ENCODE measurements at regions not wholly inside any gene's neighbourhood (a gene's known extent, or its start where the extent isn't known, plus 50 kb on each side); places are given as distances from the start of the nearest gene placed in this dataset.
"Not testable (repeated sequence)": the region's sequence is repeated elsewhere in the genome, so short reads cannot be mapped to it uniquely, and the experiment has no call there.

DNA sequence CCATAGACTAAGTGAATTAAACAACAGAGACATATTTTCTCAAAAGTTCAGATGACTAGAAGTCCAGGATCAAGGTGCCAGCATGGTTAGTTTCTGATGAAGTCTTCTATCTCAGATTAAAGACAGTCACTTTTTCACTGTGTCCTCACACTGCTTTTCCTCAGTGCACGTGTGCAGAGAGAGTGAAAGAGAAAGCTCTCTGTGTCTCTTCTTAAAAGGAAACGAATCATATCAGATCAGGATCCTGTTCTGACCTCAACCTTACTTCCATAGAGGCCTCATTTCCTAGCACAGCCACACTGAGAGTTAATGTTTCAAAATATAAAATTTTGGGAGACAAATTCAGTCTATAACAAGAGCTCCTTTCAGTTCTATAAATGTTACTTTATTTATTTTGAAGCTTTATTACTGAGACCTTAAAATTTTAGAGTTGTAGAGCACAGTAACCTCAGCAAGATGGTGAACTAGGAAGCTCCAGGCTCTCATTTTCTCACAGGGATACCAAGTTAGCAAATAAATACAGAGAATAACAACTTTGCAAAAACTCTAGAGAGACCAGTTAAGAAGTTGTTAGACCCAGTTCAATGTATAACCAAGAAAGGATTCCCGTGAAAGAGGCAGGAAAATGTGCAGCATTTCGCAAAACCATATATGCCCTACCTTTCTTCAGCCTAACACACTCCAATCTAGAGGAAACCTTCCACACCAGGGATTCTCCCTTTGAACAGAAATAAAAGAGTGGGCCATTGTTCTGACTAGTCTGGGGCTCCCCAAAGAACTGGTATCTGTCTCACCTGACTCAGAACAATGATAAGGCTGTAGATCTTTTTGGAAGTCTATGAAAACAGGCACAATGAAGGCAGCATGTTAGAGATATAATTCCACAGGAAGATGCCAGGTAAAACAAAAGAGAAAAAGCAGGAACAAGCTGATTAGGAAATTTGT, 372.2 kb downstream of the MRPL39 start:
- no peak for DNase-seq (ENCODE audit: low read depth)

DNA sequence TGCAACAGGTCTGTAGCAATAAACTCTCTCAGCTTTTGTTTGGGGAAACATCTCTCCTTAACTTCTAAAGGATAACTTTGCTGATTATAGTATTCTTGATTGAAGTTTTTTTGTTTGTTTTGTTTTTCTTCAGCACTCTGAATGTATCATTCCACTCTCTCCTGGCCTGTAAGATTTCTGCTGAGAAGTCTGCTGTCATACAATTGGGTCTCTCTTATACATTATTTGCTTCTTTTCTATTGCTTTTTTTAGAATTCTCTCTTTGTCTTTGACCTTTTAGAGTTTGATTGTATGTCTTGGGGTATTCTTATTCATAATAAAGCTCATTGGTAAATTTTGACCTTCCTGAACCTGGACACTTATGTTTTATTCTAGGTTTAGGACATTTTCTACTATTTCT, 386.3 kb downstream of the MRPL39 start:
- no peak for DNase-seq (ENCODE audit: low read depth)

DNA sequence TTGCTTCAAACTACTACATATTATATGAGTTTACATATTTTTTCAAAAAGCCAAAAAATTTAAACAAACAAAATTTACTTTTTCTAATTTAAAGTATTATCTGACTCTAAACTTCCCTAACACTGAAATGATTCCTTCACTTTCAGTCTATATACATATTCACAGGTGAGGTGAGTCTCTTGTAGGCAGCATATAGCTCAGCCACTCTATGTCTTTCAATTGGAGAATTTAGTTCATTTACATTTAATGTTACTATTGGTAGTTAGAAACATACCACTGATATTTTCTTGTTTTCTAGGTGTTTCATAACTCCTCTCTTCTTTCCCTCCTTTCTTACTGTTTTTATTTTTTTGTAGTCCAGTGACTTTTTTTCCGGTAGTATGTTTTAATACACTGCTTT, 387.1 kb downstream of the MRPL39 start:
- no peak for DNase-seq (ENCODE audit: low read depth)

DNA sequence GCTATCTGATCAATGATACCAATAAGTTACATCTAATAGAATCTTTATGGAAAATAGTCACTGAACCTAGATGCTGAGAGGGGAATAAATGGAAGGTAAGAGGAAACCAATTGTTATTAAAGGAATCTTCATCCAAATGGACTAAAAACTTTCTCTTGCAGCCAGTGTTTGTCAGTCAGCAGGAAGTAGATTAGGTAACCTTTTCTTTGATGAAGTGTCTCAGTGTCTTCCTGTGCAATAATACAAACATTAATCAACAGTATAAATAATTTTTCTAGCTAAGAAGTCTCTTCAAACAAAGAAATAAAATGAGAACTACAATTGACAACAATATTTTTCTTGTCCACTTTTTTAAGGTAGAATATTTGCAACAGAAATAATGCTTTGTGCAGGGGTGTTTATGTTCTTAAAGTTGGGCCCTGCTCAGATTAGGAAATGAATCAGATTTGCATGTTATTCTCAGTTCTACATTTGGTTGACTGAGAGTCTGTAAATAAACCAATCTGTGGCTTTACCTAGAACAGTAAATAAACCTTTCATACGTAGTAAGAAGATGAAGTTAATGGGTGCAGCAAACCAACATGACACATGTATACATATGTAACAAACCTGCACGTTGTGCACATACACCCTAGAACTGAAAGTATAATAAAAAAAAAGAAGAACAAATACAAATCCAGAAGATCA, 391.4 kb downstream of the MRPL39 start:
- DNase-seq (ENCODE audit: low read depth): no peak

DNA sequence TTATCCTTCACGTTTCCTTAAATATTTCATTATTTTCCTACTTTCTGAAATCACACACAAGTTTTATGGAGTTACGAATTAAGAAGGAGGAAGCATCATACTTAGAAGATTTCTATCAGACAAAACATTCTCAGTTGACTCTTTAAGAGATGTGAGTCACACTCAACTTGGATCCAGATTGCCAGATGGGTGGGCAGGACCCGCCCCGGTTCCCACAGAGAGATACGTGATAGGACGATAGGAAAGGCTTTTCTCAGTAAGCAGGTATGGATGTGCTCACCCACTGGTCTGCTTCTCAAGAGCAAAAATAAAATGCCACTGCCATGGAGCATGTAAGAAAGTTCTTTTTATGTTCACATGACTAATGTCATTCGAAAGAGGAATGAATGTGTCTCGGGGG, 392.6 kb downstream of the MRPL39 start:
- no peak for DNase-seq (ENCODE audit: low read depth)

DNA sequence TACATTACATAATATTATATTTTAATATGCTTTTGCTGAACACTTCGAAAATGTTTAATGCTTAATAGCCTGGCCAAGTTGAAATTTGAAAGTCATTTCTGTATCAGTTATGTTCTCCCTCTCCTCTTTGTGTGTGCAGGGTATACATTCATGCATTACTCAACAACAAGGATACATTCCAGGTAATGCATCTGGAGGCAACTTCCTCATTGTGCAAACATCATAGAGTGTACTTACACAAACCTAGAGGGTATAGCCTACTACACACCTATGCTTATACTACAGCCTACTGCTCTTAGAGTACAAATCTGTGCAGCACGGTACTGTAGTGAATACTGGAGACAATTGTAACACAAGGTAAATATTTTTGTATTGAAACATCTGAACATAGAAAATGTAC, 407.3 kb downstream of the MRPL39 start:
- no peak for DNase-seq (ENCODE audit: low read depth)

DNA sequence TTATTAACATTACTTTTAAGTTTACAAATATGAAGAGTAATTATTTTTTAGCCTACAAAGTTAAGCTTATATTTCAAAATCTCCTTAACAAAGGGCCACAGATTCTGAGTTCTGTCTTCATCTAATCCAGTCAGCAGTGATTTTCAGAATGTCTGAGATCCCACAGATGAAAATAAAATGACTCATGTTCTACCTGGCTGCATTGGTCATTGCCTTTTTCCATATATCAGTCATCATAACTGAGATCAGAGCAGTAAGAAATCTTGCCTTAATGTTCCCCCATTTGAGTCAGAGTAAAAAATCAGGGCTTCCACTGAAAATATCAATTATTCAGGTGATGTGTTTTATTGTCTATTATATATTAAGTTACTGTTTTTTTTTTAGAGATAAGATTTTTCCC, 416.1 kb downstream of the MRPL39 start:
- no peak for DNase-seq (ENCODE audit: low read depth)

DNA sequence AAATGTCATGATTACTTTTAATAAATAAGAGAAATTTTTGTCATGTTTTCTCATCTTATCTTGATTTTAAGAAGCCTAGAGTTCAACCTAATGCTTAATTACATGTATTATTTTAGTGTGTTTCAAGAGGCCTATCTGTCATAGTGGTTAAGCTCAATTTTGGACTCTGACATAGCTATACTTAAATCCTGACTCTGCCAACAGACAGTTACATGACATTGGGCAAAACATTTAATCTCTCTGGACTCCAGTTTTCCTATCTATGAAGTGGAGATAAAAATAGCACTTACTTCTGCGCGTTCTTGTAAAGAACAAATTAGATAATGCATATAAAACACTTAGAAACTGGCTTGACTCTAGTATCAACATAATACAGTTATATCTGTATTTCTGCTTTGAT, 417.8 kb downstream of the MRPL39 start:
- DNase-seq (ENCODE audit: low read depth): no peak

DNA sequence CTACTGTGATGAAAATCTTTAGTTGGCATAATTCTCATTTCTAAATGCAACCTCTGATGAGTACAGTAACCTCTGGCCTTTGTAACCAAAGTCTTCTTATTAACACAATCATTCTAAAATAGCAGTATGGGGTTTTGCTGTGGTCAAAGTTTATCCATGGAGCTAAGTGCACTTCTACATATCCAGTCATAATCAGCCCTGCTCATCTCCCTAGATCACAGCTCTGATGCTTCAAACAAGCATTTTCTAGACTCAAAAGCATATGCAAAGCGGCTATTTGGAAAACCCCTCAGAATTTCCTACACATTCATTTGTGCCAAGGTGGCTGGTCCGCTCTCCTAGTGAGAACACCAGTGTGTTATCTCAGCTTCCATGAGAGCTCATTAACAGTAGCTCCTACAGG, 418.6 kb downstream of the MRPL39 start:
- no peak for DNase-seq (ENCODE audit: low read depth)

DNA sequence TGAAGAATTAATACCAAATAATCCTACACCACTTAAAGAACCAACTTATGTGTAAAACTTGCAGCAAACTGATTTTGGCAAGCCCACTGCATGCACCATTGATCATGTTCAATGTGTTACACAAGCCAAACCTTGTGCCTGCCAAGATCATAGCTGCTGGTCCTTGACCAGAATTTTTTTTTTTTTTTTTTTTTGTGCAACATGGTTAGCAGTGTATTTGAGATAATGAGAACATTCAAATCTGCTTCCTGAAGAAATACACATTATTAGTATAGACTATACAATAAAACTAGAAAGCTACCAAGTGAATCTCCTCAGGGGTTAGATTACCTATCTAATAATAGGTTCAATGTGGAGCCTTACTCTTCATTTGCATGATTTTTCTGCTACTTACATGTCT, 421.0 kb downstream of the MRPL39 start:
- DNase-seq (ENCODE audit: low read depth): no peak

DNA sequence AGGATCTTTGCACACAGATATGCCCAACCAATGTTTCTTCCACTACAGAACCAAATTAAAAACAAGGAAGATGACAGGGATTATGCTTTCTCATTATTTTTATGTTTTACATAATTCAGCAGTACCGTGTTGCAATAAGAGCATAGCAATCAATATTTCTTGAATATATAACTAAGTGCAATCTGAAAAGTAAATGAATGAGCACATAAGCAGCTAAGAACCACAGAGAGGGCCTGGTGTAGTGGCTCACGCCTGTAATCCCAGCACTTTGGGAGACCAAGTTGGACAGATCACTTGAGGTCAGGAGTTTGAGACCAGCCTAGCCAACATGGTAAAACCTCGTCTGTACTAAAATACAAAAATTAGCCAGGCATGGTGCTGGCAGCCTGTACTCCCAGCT, 423.7 kb downstream of the MRPL39 start:
- no peak for DNase-seq (ENCODE audit: low read depth)

DNA sequence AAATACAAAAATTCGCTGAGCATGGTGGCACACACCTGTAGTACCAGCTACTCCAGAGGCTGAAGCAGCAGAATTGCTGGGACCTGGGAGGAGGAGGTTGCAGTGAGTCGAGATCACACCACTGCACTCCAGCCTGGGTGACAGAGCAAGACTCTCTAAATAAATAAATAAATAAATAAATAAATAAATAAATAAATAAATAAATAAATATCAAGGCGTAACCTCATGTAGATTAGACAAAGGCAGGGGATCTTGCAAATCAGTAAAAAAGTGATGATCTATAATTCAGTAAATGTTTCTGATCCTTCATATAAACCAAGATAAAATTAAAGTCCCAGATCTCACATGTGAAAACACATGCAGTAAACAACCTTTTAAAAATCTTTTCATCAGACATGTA, 425.6 kb downstream of the MRPL39 start:
- DNase-seq (ENCODE audit: low read depth): not testable (repeated sequence)

DNA sequence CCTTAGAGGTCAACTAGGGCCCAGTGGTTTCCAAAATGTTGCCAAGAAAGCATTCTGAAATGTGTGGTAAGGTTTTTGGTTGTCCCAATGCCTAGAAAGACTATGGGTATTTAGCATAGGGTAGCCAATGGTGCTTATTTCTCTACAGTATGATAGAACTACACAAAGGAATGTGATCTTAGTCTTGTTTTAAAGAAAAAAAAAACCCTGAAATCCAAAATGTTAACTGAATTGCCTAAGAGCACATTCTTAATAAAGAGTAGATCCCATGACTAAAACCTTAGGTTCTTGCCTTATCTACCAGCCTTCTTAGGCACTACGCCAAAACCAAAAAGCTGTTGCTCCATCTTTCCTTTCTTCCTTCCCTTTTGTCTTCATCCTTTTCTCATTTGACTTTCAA, 428.2 kb downstream of the MRPL39 start:
- DNase-seq (ENCODE audit: low read depth): no peak

DNA sequence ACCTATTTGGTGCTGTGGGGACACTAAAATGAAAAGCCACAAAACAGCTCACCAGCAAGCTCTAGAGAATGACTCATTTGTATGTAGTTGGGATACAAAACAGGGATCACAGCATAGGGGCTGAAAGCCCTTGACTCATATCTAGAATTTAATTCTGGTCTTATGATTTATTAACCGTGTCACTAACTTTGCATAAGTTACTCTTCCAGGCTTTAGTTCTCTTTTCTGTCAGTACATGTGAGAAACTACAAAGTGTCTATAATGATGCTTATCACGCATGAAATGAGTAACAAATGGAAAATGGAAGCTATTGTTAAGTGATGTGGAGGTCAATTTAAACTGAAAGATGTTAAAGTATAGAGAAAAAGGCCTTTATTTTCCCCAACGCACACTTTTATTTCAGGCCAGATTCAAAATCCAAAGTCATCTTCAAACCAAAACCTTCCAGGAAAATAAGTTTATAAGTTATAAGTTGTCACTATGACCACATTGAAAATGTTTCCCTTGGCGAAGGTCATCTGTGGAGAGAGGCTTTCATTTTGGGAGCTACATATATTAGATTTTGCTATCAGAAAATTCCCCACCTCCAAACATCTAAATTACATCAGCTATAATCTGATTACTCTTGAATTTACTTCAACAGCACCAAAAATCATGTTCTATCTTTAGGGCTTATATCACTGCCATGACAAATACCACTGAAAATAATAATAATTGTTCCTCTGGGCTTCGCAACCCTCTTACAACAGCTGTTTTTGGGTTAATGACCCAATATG, 430.5 kb downstream of the MRPL39 start:
- no peak for DNase-seq (ENCODE audit: low read depth)

DNA sequence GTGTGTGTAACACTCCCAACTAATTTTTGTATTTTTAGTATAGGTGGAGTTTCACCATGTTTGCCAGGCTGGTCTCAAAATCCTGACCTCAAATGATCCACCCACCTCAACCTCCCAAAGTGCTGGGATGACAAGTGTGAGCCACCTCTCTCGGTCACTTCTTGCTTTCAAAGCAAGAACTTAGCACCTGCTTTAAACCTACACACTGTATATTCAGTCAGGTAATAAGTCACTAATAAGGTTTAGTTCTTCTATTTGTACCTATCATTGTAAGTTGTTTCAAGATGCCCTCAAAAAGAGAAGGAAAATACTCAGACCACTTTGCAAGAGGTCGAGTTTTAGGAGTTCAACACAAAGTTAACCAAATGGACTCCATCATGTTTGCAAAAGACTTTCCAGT, 431.3 kb downstream of the MRPL39 start:
- DNase-seq (ENCODE audit: low read depth): no peak

DNA sequence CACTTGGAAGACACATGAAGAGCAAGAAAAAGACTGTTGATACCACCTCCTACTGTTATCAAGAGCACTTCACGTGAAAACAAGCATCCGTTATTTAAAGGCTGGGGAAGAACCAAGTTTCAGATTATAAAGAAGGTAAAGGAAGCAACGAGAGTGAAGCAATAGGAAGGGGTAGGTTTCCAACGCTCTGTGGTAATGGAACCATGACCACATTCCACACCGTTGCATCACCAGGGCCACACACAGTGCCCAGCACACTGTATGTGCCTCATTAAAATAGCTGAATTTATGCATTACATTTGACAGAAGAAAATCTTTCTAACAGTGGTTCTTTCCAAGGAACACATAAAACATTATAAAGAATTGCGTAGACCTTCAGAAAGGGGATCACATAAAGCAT, 435.8 kb downstream of the MRPL39 start:
- DNase-seq (ENCODE audit: low read depth): no peak

DNA sequence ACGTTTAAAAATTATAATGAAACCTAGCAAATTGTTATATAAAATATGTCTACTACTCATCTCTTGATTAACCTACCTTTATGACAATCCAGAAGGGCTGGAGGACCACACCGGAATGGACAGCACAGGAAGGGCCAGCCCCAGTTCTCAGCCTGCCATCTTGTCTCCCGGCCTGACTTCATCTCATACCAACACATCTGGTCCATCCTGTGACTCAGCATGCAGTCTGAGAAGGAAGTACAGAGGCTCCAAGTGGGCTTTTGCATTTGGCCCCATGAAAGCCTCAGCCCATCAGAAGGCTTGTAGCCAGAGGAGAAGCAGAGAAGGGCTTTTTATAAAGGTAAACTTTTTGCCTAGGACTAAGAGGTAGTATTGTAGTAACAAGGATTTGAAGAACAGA, 436.6 kb downstream of the MRPL39 start:
- no peak for DNase-seq (ENCODE audit: low read depth)

DNA sequence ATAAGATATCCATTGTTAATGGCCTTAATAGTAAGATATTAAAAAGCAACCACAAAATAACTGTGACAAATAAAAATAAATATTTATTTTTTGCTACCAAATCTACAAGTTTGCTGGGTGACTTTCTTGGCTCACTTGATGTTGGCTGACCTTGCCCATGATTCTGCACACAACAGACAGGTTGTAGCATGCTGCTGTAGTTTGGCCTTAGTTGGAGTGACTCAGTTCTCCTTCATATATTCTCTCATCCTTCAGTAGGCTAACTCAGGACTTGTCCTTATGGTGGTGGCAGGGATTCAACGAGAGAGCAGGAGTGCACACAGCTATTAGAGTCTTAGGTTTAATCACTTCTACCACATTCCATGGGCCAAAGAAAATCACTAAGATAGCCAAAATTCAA, 437.9 kb downstream of the MRPL39 start:
- DNase-seq (ENCODE audit: low read depth): no peak

DNA sequence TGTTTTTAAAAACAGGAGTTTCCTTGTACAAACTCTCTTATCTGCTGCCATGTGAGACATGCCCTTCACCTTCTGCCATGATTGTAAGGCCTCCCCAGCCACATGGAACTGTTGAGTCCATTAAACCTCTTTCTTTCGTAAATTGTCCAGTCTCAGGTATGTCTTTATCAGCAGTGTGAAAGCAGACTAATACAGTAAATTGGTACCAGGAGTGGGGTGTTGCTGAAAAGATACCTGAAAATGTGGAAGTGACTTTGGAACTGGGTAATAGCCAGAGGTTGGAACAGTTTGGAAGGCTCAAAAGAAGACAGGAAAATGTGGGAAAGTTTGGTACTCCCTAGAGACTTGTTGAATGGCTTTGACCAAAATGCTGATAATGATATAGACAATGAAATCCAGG, 440.4 kb downstream of the MRPL39 start:
- DNase-seq (ENCODE audit: low read depth): not testable (repeated sequence)

DNA sequence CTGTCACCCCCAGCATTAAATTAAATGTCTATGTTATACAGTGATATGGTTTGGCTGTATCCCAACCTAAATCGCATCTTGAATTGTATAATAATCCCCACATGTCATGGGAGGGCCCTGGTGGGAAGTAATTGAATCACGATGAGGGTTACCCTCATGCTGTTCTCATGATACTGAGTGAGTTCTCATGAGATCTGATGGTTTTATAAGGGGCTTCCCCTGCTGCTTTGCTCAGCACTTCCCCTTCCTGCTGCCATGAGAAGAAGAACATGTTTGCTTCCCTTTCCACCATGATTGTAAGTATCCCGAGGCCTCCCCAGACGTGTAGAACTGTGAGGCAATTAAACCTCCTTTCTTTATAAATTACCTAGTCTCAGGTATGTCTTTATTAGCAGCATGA, 445.7 kb downstream of the MRPL39 start:
- no peak for DNase-seq (ENCODE audit: low read depth)

DNA sequence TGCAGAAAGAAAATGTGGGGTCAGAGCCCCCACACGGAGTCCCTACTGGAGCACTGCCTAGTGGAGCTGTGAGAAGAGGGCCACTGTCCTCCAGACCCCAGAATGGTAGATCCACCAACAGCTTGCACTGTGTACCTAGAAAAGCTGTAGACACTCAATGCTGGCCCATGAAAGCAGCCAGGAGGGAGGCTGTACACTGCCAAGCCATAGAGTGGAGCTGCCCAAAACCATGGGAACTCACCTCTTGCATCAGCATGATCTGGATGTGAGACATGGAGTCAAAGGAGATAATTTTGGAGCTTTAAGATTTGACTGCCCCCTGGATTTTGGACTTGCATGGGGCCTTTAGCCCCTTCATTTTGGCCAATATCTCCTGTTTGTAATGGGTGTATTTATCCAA, 452.3 kb downstream of the MRPL39 start:
- not testable (repeated sequence) for DNase-seq (ENCODE audit: low read depth)

DNA sequence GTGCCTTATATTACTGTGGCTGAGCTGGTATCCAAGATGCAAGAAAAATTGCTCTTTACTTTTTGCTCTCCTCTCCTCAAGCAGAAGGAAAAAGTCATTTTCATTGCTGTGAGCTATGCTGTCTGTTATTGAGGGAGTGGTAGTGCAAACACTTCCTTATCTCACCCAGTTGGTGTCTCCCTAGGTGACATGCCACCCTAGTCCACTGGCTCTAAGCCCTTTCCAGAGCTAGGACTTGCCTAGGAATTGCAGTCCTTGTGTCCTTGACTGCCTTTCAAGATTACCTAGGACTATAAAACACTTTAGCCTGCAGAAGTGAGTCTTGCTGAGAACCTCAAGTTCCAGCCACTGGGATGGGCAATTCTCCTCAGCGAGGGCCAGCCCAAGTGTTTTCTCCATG, 458.3 kb downstream of the MRPL39 start:
- no peak for DNase-seq (ENCODE audit: low read depth)

DNA sequence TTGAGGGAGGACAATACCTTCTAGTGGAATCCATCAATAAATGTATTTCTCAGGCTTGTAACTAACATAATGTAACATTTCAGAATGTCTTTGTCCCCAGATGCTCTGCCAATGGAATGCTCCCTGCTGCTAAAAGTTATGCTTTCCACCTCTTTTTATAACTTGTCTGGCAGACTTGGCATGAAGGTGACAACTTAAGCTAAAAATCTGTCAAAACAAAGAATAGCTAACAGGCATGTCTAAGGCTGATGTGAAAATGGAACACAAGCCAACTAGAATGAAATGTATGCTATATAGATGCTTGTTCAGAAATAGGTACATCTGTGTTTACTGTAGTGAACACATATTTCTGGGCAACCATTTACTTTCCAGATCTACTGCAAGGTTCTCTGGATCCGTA, 467.9 kb downstream of the MRPL39 start:
- no peak for DNase-seq (ENCODE audit: low read depth)
